ENCODE measurements at regions not wholly inside any gene's neighbourhood (a gene's known extent, or its start where the extent isn't known, plus 50 kb on each side); places are given as distances from the start of the nearest gene placed in this dataset.

GRCh38 chr1:66446261-66447001, 87.5 kb upstream of the SGIP1 start:
- peak; percentile 79 to 89 for ATAC-seq (ENCODE audit: low FRiP score in 2 of 2)
- Histone ChIP-seq H3K27ac (peak overlapping the region in 3 of 4 donors; percentile 47 to 66 (median 57)), H3K27me3 (no peaks in the 10 kb centered on the region), H3K4me1 (peaks cover 5 to 28% (median 20%) of the 10 kb centered on the region in 4 donors), H3K36me3 (no peaks in the 10 kb centered on the region), H3K4me3 (no peak overlapping the region), H3K9me3 (no peaks in the 10 kb centered on the region)
- no peak for TF ChIP-seq POLR2A (IDR thresholded peaks at IDR 0.05)
- TF ChIP-seq CTCF (IDR thresholded peaks at IDR 0.05): peak; percentile 69 to 94 (median 87)
- TF ChIP-seq EP300 (IDR thresholded peaks at IDR 0.05): no peak
- no peak for DNase-seq
- 15 to 19% methylated on average over 8 of the region's 8 CpGs for WGBS, 2 donors

DNA sequence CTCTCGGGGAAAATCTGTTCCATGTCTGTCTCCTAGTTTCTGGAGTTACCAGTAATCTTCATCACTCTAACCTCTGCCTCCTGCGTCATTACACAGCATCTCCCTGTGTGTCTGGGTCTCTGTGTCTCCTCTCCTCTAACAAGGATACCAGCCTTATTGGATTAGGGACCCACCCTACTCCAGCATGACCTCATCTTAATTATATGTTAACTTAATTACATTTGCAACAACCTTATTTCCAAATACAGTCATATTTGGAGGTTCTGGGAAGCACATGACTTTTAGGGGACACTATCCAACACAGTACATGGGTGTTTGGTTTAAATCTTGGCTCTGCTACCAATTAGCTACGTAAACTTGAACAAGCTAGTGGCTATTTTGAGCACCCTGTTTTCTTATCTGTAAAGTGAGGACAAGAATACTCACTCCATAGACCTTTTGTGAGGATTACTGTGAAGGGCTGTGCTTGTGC, 83.9 kb upstream of the SGIP1 start:
- H3K36me3 ChIP-seq: no peaks in the 10 kb centered on the region
- H3K27me3 ChIP-seq: no peaks in the 10 kb centered on the region
- no peak for DNase-seq
- H3K4me3 ChIP-seq: no peak overlapping the region
- no peaks in the 10 kb centered on the region for H3K9me3 ChIP-seq
- TF ChIP-seq CTCF (IDR thresholded peaks at IDR 0.05) (no peak), POLR2A (IDR thresholded peaks at IDR 0.05) (no peak), POLR2AphosphoS5 (IDR thresholded peaks at IDR 0.05) (no peak), EP300 (IDR thresholded peaks at IDR 0.05) (no peak)
- ATAC-seq (ENCODE audit: low FRiP score in 2 of 2): peak in 1 of 2 donors; percentile 84
- H3K27ac ChIP-seq: peak overlapping the region in 1 of 4 donors; percentile 29
- H3K4me1 ChIP-seq: peaks cover 8 to 25% (median 20%) of the 10 kb centered on the region in 4 donors
- 49 to 57% methylated on average over 3 of the region's 3 CpGs for WGBS, 2 donors

DNA sequence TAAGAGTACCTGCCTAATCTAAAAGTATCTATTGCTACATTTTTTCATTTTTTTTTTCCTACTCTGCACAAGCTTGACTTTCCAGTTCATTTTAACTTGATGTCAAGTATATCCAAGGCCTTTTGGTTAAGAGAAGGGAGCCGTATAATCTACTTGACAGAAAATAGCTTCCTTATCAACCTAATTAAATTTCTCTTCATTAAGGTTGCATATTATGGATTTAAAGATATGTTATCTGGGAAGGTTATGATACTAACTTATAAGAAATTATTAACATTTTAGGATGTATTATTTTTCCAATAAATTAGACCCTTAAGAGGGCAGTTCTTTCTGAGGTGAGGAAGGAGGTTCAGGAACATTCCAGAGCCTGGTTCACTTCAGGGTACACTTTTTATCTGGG, 83.1 kb upstream of the SGIP1 start:
- DNase-seq: no peak
- Histone ChIP-seq H3K4me3 (no peak overlapping the region), H3K27me3 (no peaks in the 10 kb centered on the region), H3K36me3 (no peaks in the 10 kb centered on the region), H3K9me3 (no peaks in the 10 kb centered on the region), H3K4me1 (peaks cover 3 to 19% (median 13%) of the 10 kb centered on the region in 4 donors), H3K27ac (peak overlapping the region in 1 of 4 donors; percentile 29)
- 64 to 73% methylated on average over 1 of the region's 1 CpG for WGBS, 2 donors
- TF ChIP-seq POLR2A (IDR thresholded peaks at IDR 0.05): no peak
- no peak for TF ChIP-seq CTCF (IDR thresholded peaks at IDR 0.05)
- no peak for TF ChIP-seq EP300 (IDR thresholded peaks at IDR 0.05)
- no peak for TF ChIP-seq POLR2AphosphoS5 (IDR thresholded peaks at IDR 0.05)
- no peak for ATAC-seq (ENCODE audit: low FRiP score in 2 of 2)

GRCh38 chr1:66452162-66452561, 81.8 kb upstream of the SGIP1 start:
- Histone ChIP-seq H3K4me3 (no peak overlapping the region), H3K36me3 (no peaks in the 10 kb centered on the region), H3K4me1 (peaks cover 3 to 12% (median 7%) of the 10 kb centered on the region in 4 donors), H3K9me3 (no peaks in the 10 kb centered on the region), H3K27ac (no peak overlapping the region), H3K27me3 (no peaks in the 10 kb centered on the region)
- no peak for ATAC-seq (ENCODE audit: low FRiP score in 2 of 2)
- WGBS, 2 donors: 32 to 38% methylated on average over 1 of the region's 1 CpG
- no peak for TF ChIP-seq POLR2AphosphoS5 (IDR thresholded peaks at IDR 0.05)
- no peak for TF ChIP-seq EP300 (IDR thresholded peaks at IDR 0.05)
- no peak for TF ChIP-seq POLR2A (IDR thresholded peaks at IDR 0.05)
- peak in 2 of 6 experiments; percentile 10 to 20 for TF ChIP-seq CTCF (IDR thresholded peaks at IDR 0.05)
- no peak for DNase-seq

DNA sequence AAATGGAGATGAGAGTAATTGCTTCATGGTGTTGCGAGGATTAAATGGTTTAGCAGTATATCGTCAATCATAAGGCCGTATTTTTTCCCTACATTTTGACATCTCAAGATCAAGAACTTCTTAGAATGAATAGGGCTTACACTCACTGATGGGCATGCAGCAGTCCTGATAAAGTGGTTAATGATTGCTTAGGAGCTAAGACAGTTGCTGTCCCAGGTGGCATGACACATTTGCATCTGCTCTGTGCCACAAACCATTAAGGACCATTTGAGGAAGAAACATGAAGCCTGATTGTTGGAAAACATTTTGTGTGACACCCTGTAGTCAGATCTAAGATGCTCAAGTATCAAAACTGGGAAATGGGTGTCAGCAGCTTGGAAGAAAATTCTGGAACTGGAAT, 81.0 kb upstream of the SGIP1 start:
- no peaks in the 10 kb centered on the region for H3K27me3 ChIP-seq
- 99% methylated on average over 3 of the region's 3 CpGs for WGBS, 2 donors
- ATAC-seq (ENCODE audit: low FRiP score in 2 of 2): no peak
- TF ChIP-seq POLR2A (IDR thresholded peaks at IDR 0.05) (no peak), CTCF (IDR thresholded peaks at IDR 0.05) (no peak), EP300 (IDR thresholded peaks at IDR 0.05) (no peak), POLR2AphosphoS5 (IDR thresholded peaks at IDR 0.05) (no peak)
- H3K4me1 ChIP-seq: peaks cover 3 to 12% (median 7%) of the 10 kb centered on the region in 4 donors
- H3K27ac ChIP-seq: no peak overlapping the region
- no peak overlapping the region for H3K4me3 ChIP-seq
- H3K9me3 ChIP-seq: no peaks in the 10 kb centered on the region
- DNase-seq: no peak
- no peaks in the 10 kb centered on the region for H3K36me3 ChIP-seq
